GM18517 (cell line): ENCODE measurements at regions not wholly inside any gene's neighbourhood (a gene's known extent, or its start where the extent isn't known, plus 50 kb on each side); places are given as distances from the start of the nearest gene placed in this dataset.
"Not testable (repeated sequence)": the region's sequence is repeated elsewhere in the genome, so short reads cannot be mapped to it uniquely, and the experiment has no call there.

Experiments
- ATAC-seq: cut with Tn5 transposase; IDR thresholded peaks from one replicate; pipeline ENCODE4 v1.9.1; 2021; ENCODE audit warnings: mild to moderate bottlenecking, moderate library complexity; ENCODE audit not compliant: unreplicated experiment

- ATAC-seq = not testable (repeated sequence)
These were observed 145.2 kb upstream of the C1QTNF3 start for GRCh38 chr5:34188001-34188822.

GRCh38 chr5:34189246-34189645, 146.2 kb upstream of the C1QTNF3 start:
- not testable (repeated sequence) for ATAC-seq

- not testable (repeated sequence) for ATAC-seq
These were observed 146.9 kb upstream of the C1QTNF3 start for GRCh38 chr5:34189752-34190411.

- ATAC-seq = not testable (repeated sequence)
These were observed 147.5 kb upstream of the C1QTNF3 start for GRCh38 chr5:34190466-34190865.

GRCh38 chr5:34191279-34191744, 148.3 kb upstream of the C1QTNF3 start:
- not testable (repeated sequence) for ATAC-seq

GRCh38 chr5:34192064-34192922, 149.3 kb upstream of the C1QTNF3 start:
- not testable (repeated sequence) for ATAC-seq

GRCh38 chr5:34192923-34193262, 149.9 kb upstream of the C1QTNF3 start:
- ATAC-seq = not testable (repeated sequence)

GRCh38 chr5:34193297-34193696, 150.3 kb upstream of the C1QTNF3 start:
- not testable (repeated sequence) for ATAC-seq

- ATAC-seq = not testable (repeated sequence)
These were observed 150.8 kb upstream of the C1QTNF3 start for GRCh38 chr5:34193804-34194203.

- ATAC-seq = not testable (repeated sequence)
These were observed 153.1 kb upstream of the C1QTNF3 start for GRCh38 chr5:34196091-34196490.

- ATAC-seq = not testable (repeated sequence)
These were observed 162.3 kb upstream of the C1QTNF3 start for GRCh38 chr5:34205347-34205746.

GRCh38 chr5:34217386-34217785, 174.4 kb upstream of the C1QTNF3 start:
- ATAC-seq = not testable (repeated sequence)

GRCh38 chr5:34221329-34222073, 178.5 kb upstream of the C1QTNF3 start:
- ATAC-seq = not testable (repeated sequence)

- ATAC-seq = not testable (repeated sequence)
These were observed 180.1 kb upstream of the C1QTNF3 start for GRCh38 chr5:34223158-34223557.

GRCh38 chr5:34230402-34230801, 187.4 kb upstream of the C1QTNF3 start:
- ATAC-seq = not testable (repeated sequence)

GRCh38 chr5:34243802-34244201, 200.8 kb upstream of the C1QTNF3 start:
- not testable (repeated sequence) for ATAC-seq

GRCh38 chr5:34244281-34245031, 201.4 kb upstream of the C1QTNF3 start:
- ATAC-seq = peak; percentile 87

- ATAC-seq = peak; percentile 88
These were observed 202.0 kb upstream of the C1QTNF3 start for GRCh38 chr5:34245032-34245394.

- ATAC-seq = not testable (repeated sequence)
These were observed 202.8 kb upstream of the C1QTNF3 start for GRCh38 chr5:34245813-34246212.

- ATAC-seq = not testable (repeated sequence)
These were observed 215.6 kb upstream of the C1QTNF3 start for GRCh38 chr5:34258598-34258997.
